Ascending aorta (tissue), 2 donors: ENCODE measurements at regions not wholly inside any gene's neighbourhood (a gene's known extent, or its start where the extent isn't known, plus 50 kb on each side); places are given as distances from the start of the nearest gene placed in this dataset.

Source experiments
- DNase-seq, 2 donors: peaks; one replicate each; pipeline ENCODE4 v3.0.0-alpha.2; 2019; ENCODE audit warnings: low spot score in 2 of 2
- H3K27ac ChIP-seq, 2 donors: fragments of 200-600 bp; sonication (generic); one replicate each; pipeline ENCODE4 v1.5.1; 2016 to 2017; ENCODE audit warnings: mild to moderate bottlenecking in 1 of 2
- H3K27me3 ChIP-seq: fragments of 200-600 bp; sonication (generic); one replicate; pipeline ENCODE4 v1.5.1; 2017
- H3K36me3 ChIP-seq, 2 donors: fragments of 200-600 bp; sonication (generic); one replicate each; pipeline ENCODE4 v1.5.1; 2016
- H3K4me1 ChIP-seq, 2 donors: fragments of 200-600 bp; sonication (generic); one replicate each; pipeline ENCODE4 v1.5.1; 2016 to 2017; ENCODE audit warnings: mild to moderate bottlenecking in 1 of 2
- H3K4me3 ChIP-seq, 2 donors: fragments of 200-600 bp; sonication (generic); one replicate each; pipeline ENCODE4 v1.5.1; 2016 to 2017; ENCODE audit warnings: mild to moderate bottlenecking in 1 of 2
- H3K9me3 ChIP-seq, 2 donors: fragments of 200-600 bp; sonication (generic); one replicate each; pipeline ENCODE4 v1.5.1; 2016
- intact Hi-C: fragments of 100-400 bp; cut with DNase I; formaldehyde crosslinking; loops from one replicate; pipeline ENCODE4 v1.15.1; 2023
- TF ChIP-seq, protein P1 (sequence below), 3 experiments: fragments of 200-600 bp in 2 of 3; fragments of 450-650 bp in 1 of 3; sonication (generic) in 2 of 3; IDR thresholded peaks; one replicate each; pipeline ENCODE4 v1.5.1; 2016 to 2019; ENCODE audit warnings: antibody characterized with exemption in 3 of 3, mild to moderate bottlenecking in 1 of 3, moderate library complexity in 1 of 3

- H3K27ac ChIP-seq, result no peak overlapping the region
- TF ChIP-seq, protein P1, sequence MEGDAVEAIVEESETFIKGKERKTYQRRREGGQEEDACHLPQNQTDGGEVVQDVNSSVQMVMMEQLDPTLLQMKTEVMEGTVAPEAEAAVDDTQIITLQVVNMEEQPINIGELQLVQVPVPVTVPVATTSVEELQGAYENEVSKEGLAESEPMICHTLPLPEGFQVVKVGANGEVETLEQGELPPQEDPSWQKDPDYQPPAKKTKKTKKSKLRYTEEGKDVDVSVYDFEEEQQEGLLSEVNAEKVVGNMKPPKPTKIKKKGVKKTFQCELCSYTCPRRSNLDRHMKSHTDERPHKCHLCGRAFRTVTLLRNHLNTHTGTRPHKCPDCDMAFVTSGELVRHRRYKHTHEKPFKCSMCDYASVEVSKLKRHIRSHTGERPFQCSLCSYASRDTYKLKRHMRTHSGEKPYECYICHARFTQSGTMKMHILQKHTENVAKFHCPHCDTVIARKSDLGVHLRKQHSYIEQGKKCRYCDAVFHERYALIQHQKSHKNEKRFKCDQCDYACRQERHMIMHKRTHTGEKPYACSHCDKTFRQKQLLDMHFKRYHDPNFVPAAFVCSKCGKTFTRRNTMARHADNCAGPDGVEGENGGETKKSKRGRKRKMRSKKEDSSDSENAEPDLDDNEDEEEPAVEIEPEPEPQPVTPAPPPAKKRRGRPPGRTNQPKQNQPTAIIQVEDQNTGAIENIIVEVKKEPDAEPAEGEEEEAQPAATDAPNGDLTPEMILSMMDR (IDR thresholded peaks at IDR 0.05), result no peak
- no peaks in the 10 kb centered on the region for H3K36me3 ChIP-seq
- intact Hi-C loops, result no loop called here
- no peaks in the 10 kb centered on the region for H3K9me3 ChIP-seq
- H3K4me1 ChIP-seq, result no peaks in the 10 kb centered on the region
- no peaks in the 10 kb centered on the region for H3K27me3 ChIP-seq
- no peak overlapping the region for H3K4me3 ChIP-seq
- DNase-seq, result no peak
Measured at GRCh38 chr14:87149583-87150354, 843.2 kb downstream of the GALC start.

DNA sequence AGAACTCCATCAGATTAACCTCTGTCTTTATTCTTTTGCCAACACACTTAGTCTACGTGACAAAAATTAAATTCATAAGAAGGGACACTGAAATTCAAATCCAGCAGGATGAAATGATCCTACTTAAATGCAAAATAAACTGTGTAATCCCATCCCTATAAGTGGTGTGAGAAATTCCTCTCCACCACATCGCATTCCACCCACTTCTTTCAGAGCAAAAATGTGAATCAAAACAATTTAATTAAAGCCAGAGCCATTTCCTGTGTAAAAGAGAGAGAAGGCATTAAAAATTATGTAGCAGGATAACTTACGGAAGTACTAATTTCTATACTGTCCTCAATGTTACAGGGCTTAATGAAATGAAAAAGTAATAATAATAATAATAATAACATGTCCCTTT lies 844.3 kb downstream of the GALC start:
- no peak for DNase-seq
- Histone ChIP-seq H3K4me3 (no peak overlapping the region), H3K36me3 (no peaks in the 10 kb centered on the region), H3K27me3 (no peaks in the 10 kb centered on the region), H3K4me1 (no peaks in the 10 kb centered on the region), H3K9me3 (no peaks in the 10 kb centered on the region), H3K27ac (no peak overlapping the region)
- TF ChIP-seq, protein P1 (IDR thresholded peaks at IDR 0.05), result no peak
- intact Hi-C loops, result no loop called here

DNA sequence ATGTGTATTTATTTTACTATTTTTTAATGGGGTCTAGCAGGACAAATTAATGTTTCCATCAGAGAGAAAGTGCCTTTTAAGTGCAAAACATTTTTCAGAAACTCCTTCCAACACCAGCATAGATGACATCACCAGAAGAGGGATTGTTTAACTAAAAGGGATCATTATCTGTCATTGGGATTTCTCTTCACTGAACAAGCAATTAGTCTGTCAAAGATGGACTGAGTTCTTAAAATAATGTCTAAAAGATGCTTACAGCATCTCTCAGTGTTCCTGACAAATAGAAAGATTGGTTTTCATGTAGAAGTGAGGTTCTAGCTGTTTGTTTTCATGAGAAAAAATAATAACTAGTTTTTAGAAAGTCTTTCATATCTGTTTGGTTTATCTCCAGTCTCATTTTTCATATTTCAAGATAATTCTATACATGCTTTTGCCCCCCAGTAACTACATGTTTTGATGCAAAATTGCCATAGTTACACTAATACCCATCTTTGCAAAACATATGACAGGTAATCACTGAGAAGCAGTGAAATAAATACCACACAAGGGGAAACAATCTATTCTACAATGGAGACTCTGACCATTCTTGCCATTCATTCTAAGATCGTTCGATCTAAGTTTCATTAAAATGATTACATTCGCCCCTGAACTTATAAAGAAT lies 850.3 kb downstream of the GALC start:
- H3K4me3 ChIP-seq, result no peak overlapping the region
- no peak for DNase-seq
- intact Hi-C loops, result no loop called here
- TF ChIP-seq, protein P1 (IDR thresholded peaks at IDR 0.05), result no peak
- H3K27me3 ChIP-seq, result no peaks in the 10 kb centered on the region
- no peak overlapping the region for H3K27ac ChIP-seq
- no peaks in the 10 kb centered on the region for H3K36me3 ChIP-seq
- no peaks in the 10 kb centered on the region for H3K9me3 ChIP-seq
- H3K4me1 ChIP-seq, result no peaks in the 10 kb centered on the region

DNA sequence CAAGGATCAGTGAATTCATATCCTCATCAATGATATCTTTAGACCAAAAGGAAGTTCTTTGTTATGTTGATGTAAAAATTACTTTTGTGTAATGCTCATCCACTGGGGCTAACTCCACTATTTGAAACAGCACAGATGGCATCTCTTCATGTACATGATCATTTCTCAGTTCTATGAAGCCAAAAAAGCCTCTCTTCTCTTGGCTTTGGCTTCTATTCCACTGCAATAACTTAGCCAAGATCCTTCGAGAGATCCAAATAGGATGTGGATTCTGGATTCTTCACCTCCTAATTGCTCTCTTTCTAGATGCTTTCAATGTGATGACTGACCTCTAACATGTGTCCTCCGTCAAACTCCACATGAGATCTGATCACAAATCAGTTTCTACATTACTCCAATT lies 851.2 kb downstream of the GALC start:
- no peak for DNase-seq
- H3K9me3 ChIP-seq, result no peaks in the 10 kb centered on the region
- intact Hi-C loops, result no loop called here
- H3K27me3 ChIP-seq, result no peaks in the 10 kb centered on the region
- no peaks in the 10 kb centered on the region for H3K4me1 ChIP-seq
- no peak overlapping the region for H3K4me3 ChIP-seq
- no peaks in the 10 kb centered on the region for H3K36me3 ChIP-seq
- no peak overlapping the region for H3K27ac ChIP-seq
- TF ChIP-seq, protein P1 (IDR thresholded peaks at IDR 0.05), result no peak

DNA sequence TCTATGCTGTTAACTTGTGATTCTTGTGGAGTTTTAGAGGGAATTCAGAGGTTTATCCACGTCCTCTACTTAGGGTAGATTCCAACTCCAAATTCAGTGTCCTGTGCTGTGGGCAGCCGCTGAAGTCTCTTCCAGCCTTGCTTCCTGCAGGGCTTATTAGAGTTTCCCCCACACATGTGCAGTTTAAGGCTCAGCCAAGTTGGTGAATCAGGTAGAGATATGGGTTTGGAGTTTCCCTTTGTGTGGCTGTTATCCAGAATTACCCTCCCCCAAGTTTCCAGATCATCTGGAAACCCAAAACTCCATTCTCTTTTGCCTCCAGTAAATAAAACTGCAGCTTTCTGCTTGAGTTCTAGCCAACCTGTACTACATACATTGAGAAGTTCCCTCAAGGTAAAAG lies 853.7 kb downstream of the GALC start:
- TF ChIP-seq, protein P1 (IDR thresholded peaks at IDR 0.05), result no peak
- H3K4me1 ChIP-seq, result no peaks in the 10 kb centered on the region
- no peak for DNase-seq
- H3K36me3 ChIP-seq, result no peaks in the 10 kb centered on the region
- no peaks in the 10 kb centered on the region for H3K9me3 ChIP-seq
- intact Hi-C loops, result no loop called here
- H3K4me3 ChIP-seq, result no peak overlapping the region
- H3K27ac ChIP-seq, result no peak overlapping the region
- H3K27me3 ChIP-seq, result no peaks in the 10 kb centered on the region
